Muscle of leg (tissue), 3 donors: ENCODE measurements at regions not wholly inside any gene's neighbourhood (a gene's known extent, or its start where the extent isn't known, plus 50 kb on each side); places are given as distances from the start of the nearest gene placed in this dataset.
A peak's percentile ranks its signal among the peaks of the same experiment; 100 is the strongest.

Experiments
- DNase-seq: peaks from one replicate; pipeline ENCODE4 v3.0.0; 2013
- H3K27ac ChIP-seq: one replicate; pipeline ENCODE4 v1.5.1; 2013; ENCODE audit warnings: mild to moderate bottlenecking, low read length, control low read depth
- H3K27me3 ChIP-seq: one replicate; pipeline ENCODE4 v1.6.1; 2013; ENCODE audit warnings: low read length; ENCODE audit not compliant: control insufficient read depth, insufficient read depth
- H3K36me3 ChIP-seq: one replicate; pipeline ENCODE4 v1.6.1; 2013; ENCODE audit warnings: low read length; ENCODE audit not compliant: control insufficient read depth, insufficient read depth
- H3K4me1 ChIP-seq: one replicate; pipeline ENCODE4 v1.6.1; 2013; ENCODE audit warnings: low read length; ENCODE audit not compliant: control insufficient read depth, insufficient read depth
- H3K4me3 ChIP-seq: one replicate; pipeline ENCODE4 v1.5.1; 2013; ENCODE audit warnings: low read length, control low read depth
- H3K9me3 ChIP-seq: replicated peaks from 2 replicates; pipeline ENCODE4 v1.6.1; 2013; ENCODE audit warnings: low read depth, low read length; ENCODE audit not compliant: control insufficient read depth
- WGBS: methylation state at CpG from one replicate; pipeline ENCODE4 v1.1.5; 2013; ENCODE audit warnings: missing lambda C conversion rate; ENCODE audit not compliant: insufficient coverage; 5-methylcytosine and 5-hydroxymethylcytosine counted together

DNA sequence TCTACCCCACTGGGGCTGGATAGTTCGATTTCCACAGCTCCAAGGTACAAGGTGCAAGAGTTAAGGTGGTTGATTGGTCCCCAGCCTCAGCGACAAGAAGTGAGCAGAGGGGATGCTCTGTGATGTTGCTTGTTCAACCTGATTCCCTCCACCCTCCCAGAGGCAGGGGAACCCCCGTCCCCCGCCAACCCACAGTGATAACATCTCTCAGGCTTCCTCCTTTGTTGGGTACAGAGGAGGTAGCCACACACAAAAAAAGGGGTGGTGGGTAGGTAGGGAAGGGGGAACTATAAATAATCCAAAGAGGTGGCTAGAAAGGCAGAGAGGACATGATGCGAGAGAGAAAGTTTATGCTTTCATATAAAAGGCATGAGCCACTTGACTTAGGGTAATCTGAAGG lies 192.9 kb upstream of the POU3F3 start:
- Histone ChIP-seq H3K27me3 (peaks cover 30% of the 10 kb centered on the region), H3K4me3 (no peak overlapping the region), H3K27ac (no peak overlapping the region), H3K4me1 (peaks cover 7% of the 10 kb centered on the region), H3K36me3 (no peaks in the 10 kb centered on the region), H3K9me3 (no peaks in the 10 kb centered on the region)
- WGBS = no CpG with 5 or more reads among the region's 5 CpGs
- DNase-seq = no peak

DNA sequence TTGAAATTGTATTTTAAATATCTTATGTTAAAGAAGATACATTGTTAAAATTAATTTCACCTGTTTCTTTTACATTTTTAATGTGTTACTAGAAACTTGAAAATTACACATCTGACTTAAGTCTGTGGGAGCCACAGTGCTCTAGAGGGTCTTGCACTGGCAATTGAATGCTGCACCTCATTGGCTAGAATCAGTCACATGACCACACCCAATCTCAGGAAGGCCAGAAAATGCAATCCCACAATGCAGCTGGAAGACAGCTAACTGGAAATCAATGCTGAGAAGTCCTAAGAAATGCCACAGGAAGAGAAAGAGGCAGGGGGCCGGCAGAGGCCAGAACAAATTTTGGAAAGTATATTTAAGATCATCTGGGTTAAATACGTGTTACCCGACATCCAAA lies 189.2 kb upstream of the POU3F3 start:
- no CpG with 5 or more reads among the region's 3 CpGs for WGBS
- no peak for DNase-seq
- Histone ChIP-seq H3K27me3 (peaks cover 11% of the 10 kb centered on the region), H3K4me3 (no peak overlapping the region), H3K27ac (no peak overlapping the region), H3K36me3 (no peaks in the 10 kb centered on the region), H3K4me1 (no peaks in the 10 kb centered on the region), H3K9me3 (no peaks in the 10 kb centered on the region)

DNA sequence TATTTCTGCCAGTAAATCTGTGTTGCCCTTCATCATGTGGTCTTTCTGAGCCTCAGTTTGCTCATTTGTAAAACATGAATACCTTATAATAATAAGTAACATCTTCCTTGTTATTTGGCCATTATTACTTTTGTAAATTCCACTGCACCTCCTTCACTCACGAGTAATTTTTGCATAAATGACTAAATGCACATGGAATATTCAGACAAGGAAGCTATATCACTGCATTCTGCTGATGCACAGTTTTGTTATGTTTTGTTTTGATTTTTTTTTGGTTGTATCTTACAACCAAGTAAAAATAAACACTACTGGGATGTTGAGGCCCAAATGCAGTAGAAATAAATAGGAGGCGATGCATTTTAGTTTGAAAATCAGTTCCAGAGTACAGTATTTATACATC lies 185.3 kb upstream of the POU3F3 start:
- no peaks in the 10 kb centered on the region for H3K4me1 ChIP-seq
- WGBS = no CpG with 5 or more reads among the region's 2 CpGs
- H3K9me3 ChIP-seq = no peaks in the 10 kb centered on the region
- DNase-seq = no peak
- no peaks in the 10 kb centered on the region for H3K27me3 ChIP-seq
- H3K27ac ChIP-seq = no peak overlapping the region
- no peaks in the 10 kb centered on the region for H3K36me3 ChIP-seq
- no peak overlapping the region for H3K4me3 ChIP-seq

DNA sequence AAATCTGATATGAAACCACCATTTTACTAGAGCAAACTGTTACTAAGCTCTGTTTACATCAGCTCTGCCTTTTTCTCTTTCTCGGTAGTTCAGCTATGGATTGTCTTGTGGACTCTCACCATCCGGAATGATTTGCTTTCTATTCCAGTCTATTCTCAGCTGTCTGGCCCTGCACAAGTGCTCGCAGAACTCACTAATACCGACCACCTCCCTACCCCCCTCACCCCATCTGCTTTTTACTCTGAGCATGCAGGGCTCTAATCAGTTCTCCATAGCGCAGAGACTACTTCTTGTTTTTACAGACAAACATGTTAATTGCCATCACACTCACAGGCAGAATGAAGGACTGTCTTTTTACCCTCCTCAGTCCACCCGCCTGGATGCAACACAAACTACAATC lies 180.7 kb upstream of the POU3F3 start:
- Histone ChIP-seq H3K27me3 (no peaks in the 10 kb centered on the region), H3K4me1 (no peaks in the 10 kb centered on the region), H3K36me3 (no peaks in the 10 kb centered on the region), H3K4me3 (no peak overlapping the region), H3K27ac (no peak overlapping the region), H3K9me3 (no peaks in the 10 kb centered on the region)
- no peak for DNase-seq
- 42% methylated on average over 6 of the region's 6 CpGs for WGBS

DNA sequence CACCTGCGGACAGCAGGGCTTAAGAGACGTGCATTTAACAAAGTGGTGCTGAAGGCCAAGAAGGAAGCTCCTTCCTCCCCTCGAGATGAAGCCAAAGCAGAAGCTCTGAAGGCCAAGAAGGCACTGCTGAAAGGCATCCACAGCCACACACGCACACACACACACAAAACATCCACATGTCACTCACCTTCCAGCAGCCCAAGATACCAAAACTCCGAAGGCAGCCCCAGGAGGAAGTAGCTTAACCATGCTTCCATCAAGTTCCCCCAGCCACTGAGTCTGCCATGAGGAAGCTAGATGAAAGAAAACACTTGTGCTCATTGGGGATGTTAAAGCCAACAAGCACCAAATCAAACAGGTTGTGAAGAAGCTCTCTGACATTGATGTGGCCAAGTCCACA lies 175.7 kb upstream of the POU3F3 start:
- no peak overlapping the region for H3K4me3 ChIP-seq
- no peak overlapping the region for H3K27ac ChIP-seq
- no peak for DNase-seq
- WGBS = 73% methylated on average over 2 of the region's 5 CpGs
- H3K36me3 ChIP-seq = no peaks in the 10 kb centered on the region
- no peaks in the 10 kb centered on the region for H3K27me3 ChIP-seq
- H3K4me1 ChIP-seq = no peaks in the 10 kb centered on the region
- H3K9me3 ChIP-seq = no peaks in the 10 kb centered on the region

DNA sequence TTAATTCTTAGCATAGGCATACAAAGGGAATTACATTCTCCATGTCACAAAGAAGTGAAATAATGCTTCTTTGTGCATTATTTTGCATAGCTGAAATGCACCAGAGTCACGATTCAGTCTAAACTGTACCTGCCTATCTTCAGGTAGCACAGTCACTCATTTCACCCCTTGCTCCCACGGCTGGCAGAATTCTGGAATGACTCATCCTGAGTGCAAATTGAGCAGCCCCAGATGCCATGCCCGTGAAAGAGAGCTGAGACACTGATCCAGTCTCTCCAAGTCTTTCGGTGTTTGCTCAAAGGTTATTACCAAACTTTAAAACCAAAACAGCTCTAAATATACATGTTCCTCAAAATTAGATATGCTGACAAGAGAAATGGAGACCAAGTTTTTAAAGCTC lies 168.3 kb upstream of the POU3F3 start:
- Histone ChIP-seq H3K27ac (no peak overlapping the region), H3K4me3 (no peak overlapping the region), H3K27me3 (no peaks in the 10 kb centered on the region), H3K4me1 (no peaks in the 10 kb centered on the region), H3K9me3 (no peaks in the 10 kb centered on the region), H3K36me3 (no peaks in the 10 kb centered on the region)
- WGBS = 49% methylated on average over 2 of the region's 4 CpGs
- DNase-seq = no peak

DNA sequence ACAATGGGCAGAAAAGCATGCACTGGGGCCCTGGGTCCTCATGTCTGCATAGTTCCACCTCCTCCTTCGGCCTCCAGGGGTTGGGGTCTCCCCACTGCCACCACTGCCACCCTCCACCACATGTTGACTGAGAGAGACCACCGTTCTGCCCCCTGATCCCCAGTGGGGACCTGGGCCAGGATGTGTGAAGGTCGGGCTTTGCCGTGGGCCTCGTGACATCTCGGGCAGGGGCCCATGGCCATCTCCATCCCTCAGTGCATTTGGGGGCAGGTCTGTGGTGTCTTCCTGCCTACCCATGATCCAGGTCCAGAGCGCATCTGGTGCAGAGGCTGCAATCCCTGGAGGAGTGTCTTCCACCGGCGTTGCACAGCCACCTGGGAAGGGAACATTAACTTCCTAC lies 166.8 kb upstream of the POU3F3 start:
- no peak for DNase-seq
- no peaks in the 10 kb centered on the region for H3K27me3 ChIP-seq
- WGBS = 89% methylated on average over 5 of the region's 9 CpGs

DNA sequence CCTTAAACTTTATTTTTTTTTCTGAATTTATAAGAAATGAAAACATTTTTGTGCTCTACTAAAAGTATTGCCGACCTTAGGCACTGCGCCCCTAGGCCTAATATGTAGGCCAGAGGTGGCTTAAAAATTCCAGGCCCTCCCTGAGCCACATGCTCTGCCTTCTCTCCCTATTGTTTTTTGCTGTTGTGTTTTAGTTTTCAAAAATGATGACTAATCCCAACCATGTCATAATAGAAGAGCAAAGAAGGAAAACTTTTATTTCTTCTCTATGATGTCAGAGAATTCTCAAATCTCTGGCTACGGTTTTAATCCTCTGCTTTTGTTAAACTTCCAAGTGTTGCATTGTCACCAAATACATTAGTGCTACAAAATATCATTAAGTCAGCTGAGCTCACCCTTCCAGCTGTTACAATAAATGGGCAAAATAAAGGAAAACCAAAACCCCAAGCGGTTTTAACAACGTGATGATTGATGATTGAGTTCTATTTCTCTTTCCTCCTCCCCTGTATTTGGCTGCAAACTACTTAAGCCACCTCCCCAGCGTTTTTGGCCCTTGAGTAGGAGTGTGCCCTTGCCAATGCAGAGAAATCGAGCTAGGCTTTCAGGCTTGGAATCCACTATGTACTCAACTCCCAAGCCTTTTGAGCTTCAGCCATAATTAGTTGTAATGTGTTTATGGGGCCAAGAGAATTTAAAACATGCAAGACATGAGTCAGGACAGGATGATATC lies 163.5 kb upstream of the POU3F3 start:
- H3K9me3 ChIP-seq = no peaks in the 10 kb centered on the region

More for the DNA sequence above, 166.8 kb upstream of the POU3F3 start:
- no peaks in the 10 kb centered on the region for H3K9me3 ChIP-seq
- H3K4me3 ChIP-seq = no peak overlapping the region
- H3K27ac ChIP-seq = no peak overlapping the region
- no peaks in the 10 kb centered on the region for H3K36me3 ChIP-seq
- H3K4me1 ChIP-seq = no peaks in the 10 kb centered on the region

DNA sequence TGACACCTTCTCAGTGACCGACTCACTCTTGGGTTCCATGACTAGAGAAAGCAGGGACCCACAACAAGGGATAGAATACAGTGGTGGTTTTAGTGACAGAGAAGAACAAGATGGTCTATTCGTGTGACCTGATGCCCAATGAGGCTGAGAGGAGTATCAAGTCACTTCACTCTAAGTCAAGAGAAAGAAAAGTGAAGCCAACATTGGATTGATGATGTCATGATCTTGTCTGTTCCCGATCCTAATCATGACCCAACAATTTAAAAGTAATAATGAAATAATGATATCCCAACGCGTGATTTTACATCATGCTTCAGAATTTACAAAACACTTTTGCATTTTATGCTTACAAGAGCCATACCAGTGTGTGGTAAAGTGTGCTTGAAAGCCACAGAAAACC lies 155.6 kb upstream of the POU3F3 start:
- Histone ChIP-seq H3K4me1 (no peaks in the 10 kb centered on the region), H3K27ac (no peak overlapping the region), H3K36me3 (no peaks in the 10 kb centered on the region), H3K27me3 (no peaks in the 10 kb centered on the region), H3K4me3 (no peak overlapping the region), H3K9me3 (no peaks in the 10 kb centered on the region)
- no peak for DNase-seq
- WGBS = 60% methylated on average over 1 of the region's 5 CpGs

More for the DNA sequence above, 163.5 kb upstream of the POU3F3 start:
- Histone ChIP-seq H3K36me3 (no peaks in the 10 kb centered on the region), H3K27me3 (no peaks in the 10 kb centered on the region), H3K4me1 (no peaks in the 10 kb centered on the region), H3K4me3 (no peak overlapping the region), H3K27ac (no peak overlapping the region)
- WGBS = no CpG with 5 or more reads among the region's 7 CpGs
- DNase-seq = peak; percentile 10

DNA sequence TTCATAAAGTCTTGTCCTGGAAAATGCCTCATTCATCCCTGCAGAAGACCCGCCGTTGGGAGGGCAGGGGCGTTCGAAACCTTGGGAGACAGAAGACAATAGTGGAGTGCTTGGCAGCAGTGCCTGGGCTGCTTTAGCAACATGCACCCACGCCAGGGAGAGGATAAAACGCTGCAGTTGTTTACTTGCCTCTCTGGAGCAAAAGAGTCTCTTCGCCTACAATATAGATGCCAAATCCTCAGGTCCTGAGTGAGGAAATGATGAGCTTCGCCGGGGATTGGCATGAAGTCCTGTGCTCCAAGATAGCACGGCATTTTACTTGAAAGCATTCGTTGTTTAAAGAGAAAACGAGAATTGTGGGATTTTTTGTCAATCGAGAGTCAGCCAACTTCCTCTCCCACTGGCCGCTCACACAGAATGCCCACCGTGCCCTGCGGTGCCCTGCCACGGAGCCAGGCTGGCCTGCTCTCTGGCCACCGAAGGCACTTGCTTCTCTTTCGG lies 152.5 kb upstream of the POU3F3 start:
- no peaks in the 10 kb centered on the region for H3K4me1 ChIP-seq
- DNase-seq = no peak
- no peaks in the 10 kb centered on the region for H3K27me3 ChIP-seq
- H3K36me3 ChIP-seq = no peaks in the 10 kb centered on the region
- H3K27ac ChIP-seq = no peak overlapping the region
- no peak overlapping the region for H3K4me3 ChIP-seq
- H3K9me3 ChIP-seq = no peaks in the 10 kb centered on the region
- WGBS = 83% methylated on average over 18 of the region's 19 CpGs
